CD4-positive, CD25-positive, alpha-beta regulatory T cell (primary cell): ENCODE measurements at regions not wholly inside any gene's neighbourhood (a gene's known extent, or its start where the extent isn't known, plus 50 kb on each side); places are given as distances from the start of the nearest gene placed in this dataset.

Source experiments
- ATAC-seq, 2 donors: fragments of 150-1000 bp; cut with Tn5 transposase; one replicate each; pipeline ENCODE4 v1.10.0; 2021; ENCODE audit warnings: low read depth in 2 of 2, moderate number of reproducible peaks in 2 of 2, moderate library complexity in 1 of 2
- DNase-seq, 3 donors: peaks; one replicate each; pipeline versions ENCODE4 v3.0.0 to v3.0.0-alpha.2; 2012 to 2022; ENCODE audit warnings: mixed read lengths in 1 of 3
- H3K27ac ChIP-seq: one replicate; pipeline ENCODE4 v1.7.0; 2013; ENCODE audit warnings: mild to moderate bottlenecking, low read length; ENCODE audit not compliant: insufficient read depth, poor library complexity, severe bottlenecking
- H3K27me3 ChIP-seq: one replicate; pipeline ENCODE4 v1.7.0; 2013; ENCODE audit warnings: low read length; ENCODE audit not compliant: control insufficient read depth, insufficient read depth
- H3K36me3 ChIP-seq: one replicate; pipeline ENCODE4 v1.7.0; 2013; ENCODE audit warnings: mild to moderate bottlenecking, low read length, moderate library complexity; ENCODE audit not compliant: control insufficient read depth, insufficient read depth
- H3K4me1 ChIP-seq: 2 replicates; pipeline ENCODE4 v1.7.0; 2013; ENCODE audit warnings: mild to moderate bottlenecking, low read length; ENCODE audit not compliant: insufficient read depth, control insufficient read depth, poor library complexity, severe bottlenecking
- H3K4me3 ChIP-seq: one replicate; pipeline ENCODE4 v1.7.0; 2013; ENCODE audit warnings: low read depth, mild to moderate bottlenecking, low read length, moderate library complexity
- H3K9me3 ChIP-seq, 2 experiments: 1 replicate in 1 of 2; 2 replicates in 1 of 2; pipeline ENCODE4 v1.7.0; 2013; ENCODE audit warnings: low read length in 2 of 2, mild to moderate bottlenecking in 1 of 2, moderate library complexity in 1 of 2; ENCODE audit not compliant: control insufficient read depth in 2 of 2
- H3K27ac Mint-ChIP-seq, 3 donors: one replicate each; pipeline ENCODE4 v1.8.0; 2020 to 2022; ENCODE audit warnings: mild to moderate bottlenecking in 3 of 3, mixed read lengths in 3 of 3, moderate library complexity in 2 of 3
- H3K27me3 Mint-ChIP-seq: one replicate; pipeline ENCODE4 v1.8.0; 2022; ENCODE audit warnings: mild to moderate bottlenecking, mixed read lengths
- H3K36me3 Mint-ChIP-seq: one replicate; pipeline ENCODE4 v1.8.0; 2020; ENCODE audit warnings: mixed read lengths
- H3K4me1 Mint-ChIP-seq, 4 donors: one replicate each; pipeline ENCODE4 v1.8.0; 2020 to 2022; ENCODE audit warnings: mixed read lengths in 4 of 4, mild to moderate bottlenecking in 1 of 4
- H3K4me3 Mint-ChIP-seq, 4 donors: one replicate each; pipeline ENCODE4 v1.8.0; 2020 to 2022; ENCODE audit warnings: mild to moderate bottlenecking in 4 of 4, mixed read lengths in 4 of 4, moderate library complexity in 3 of 4
- H3K9me3 Mint-ChIP-seq, 7 donors: one replicate each; pipeline ENCODE4 v1.8.0; 2020 to 2022; ENCODE audit warnings: mixed read lengths in 7 of 7, mild to moderate bottlenecking in 3 of 7, moderate library complexity in 2 of 7

- no peak overlapping the region for H3K27ac Mint-ChIP-seq
- H3K4me3 Mint-ChIP-seq = no peak overlapping the region
- H3K9me3 Mint-ChIP-seq = peaks cover 0 to 4% (median 0%) of the 10 kb centered on the region in 7 donors
- no peak overlapping the region for H3K4me3 ChIP-seq
- H3K9me3 ChIP-seq = no peaks in the 10 kb centered on the region
- no peaks in the 10 kb centered on the region for H3K4me1 Mint-ChIP-seq
- no peak overlapping the region for H3K27ac ChIP-seq
- no peaks in the 10 kb centered on the region for H3K36me3 ChIP-seq
- no peak for DNase-seq
- no peaks in the 10 kb centered on the region for H3K36me3 Mint-ChIP-seq
- no peaks in the 10 kb centered on the region for H3K4me1 ChIP-seq
- no peaks in the 10 kb centered on the region for H3K27me3 ChIP-seq
- no peaks in the 10 kb centered on the region for H3K27me3 Mint-ChIP-seq
- no peak for ATAC-seq
Observed at GRCh38 chr2:145563741-145564615, 1044.1 kb upstream of the ZEB2 start.

- no peaks in the 10 kb centered on the region for H3K4me1 ChIP-seq
- H3K36me3 ChIP-seq = no peaks in the 10 kb centered on the region
- ATAC-seq (no peak), DNase-seq (no peak)
- no peak overlapping the region for H3K4me3 ChIP-seq
- no peak overlapping the region for H3K27ac ChIP-seq
- no peaks in the 10 kb centered on the region for H3K9me3 ChIP-seq
- no peak overlapping the region for H3K4me3 Mint-ChIP-seq
- H3K27me3 ChIP-seq = no peaks in the 10 kb centered on the region
- no peaks in the 10 kb centered on the region for H3K36me3 Mint-ChIP-seq
- no peaks in the 10 kb centered on the region for H3K27me3 Mint-ChIP-seq
- H3K4me1 Mint-ChIP-seq = no peaks in the 10 kb centered on the region
- peaks cover 0 to 2% (median 0%) of the 10 kb centered on the region in 7 donors for H3K9me3 Mint-ChIP-seq
- no peak overlapping the region for H3K27ac Mint-ChIP-seq
Observed at GRCh38 chr2:145561152-145561551, 1041.2 kb upstream of the ZEB2 start.

- no peaks in the 10 kb centered on the region for H3K4me1 Mint-ChIP-seq
- H3K27ac Mint-ChIP-seq = no peak overlapping the region
- no peaks in the 10 kb centered on the region for H3K9me3 ChIP-seq
- no peak overlapping the region for H3K4me3 Mint-ChIP-seq
- H3K27me3 Mint-ChIP-seq = no peaks in the 10 kb centered on the region
- H3K36me3 ChIP-seq = no peaks in the 10 kb centered on the region
- H3K4me1 ChIP-seq = no peaks in the 10 kb centered on the region
- DNase-seq (no peak), ATAC-seq (no peak)
- H3K27ac ChIP-seq = no peak overlapping the region
- H3K4me3 ChIP-seq = no peak overlapping the region
- no peaks in the 10 kb centered on the region for H3K27me3 ChIP-seq
- peaks cover 0 to 2% (median 0%) of the 10 kb centered on the region in 7 donors for H3K9me3 Mint-ChIP-seq
- H3K36me3 Mint-ChIP-seq = no peaks in the 10 kb centered on the region
Observed at GRCh38 chr2:145558617-145559350, 1038.9 kb upstream of the ZEB2 start.

GRCh38 chr2:145555360-145555759 is 1035.4 kb upstream of the ZEB2 start:
- H3K36me3 Mint-ChIP-seq = no peaks in the 10 kb centered on the region

GRCh38 chr2:145551686-145552085 is 1031.8 kb upstream of the ZEB2 start:
- H3K36me3 ChIP-seq = no peaks in the 10 kb centered on the region
- Mint-ChIP-seq H3K4me3 (no peak overlapping the region), H3K9me3 (peaks cover 0 to 4% (median 0%) of the 10 kb centered on the region in 7 donors), H3K4me1 (no peaks in the 10 kb centered on the region), H3K27me3 (no peaks in the 10 kb centered on the region), H3K36me3 (no peaks in the 10 kb centered on the region), H3K27ac (no peak overlapping the region)
- no peaks in the 10 kb centered on the region for H3K4me1 ChIP-seq
- DNase-seq (no peak), ATAC-seq (no peak)
- no peak overlapping the region for H3K27ac ChIP-seq
- no peak overlapping the region for H3K4me3 ChIP-seq
- H3K27me3 ChIP-seq = no peaks in the 10 kb centered on the region
- H3K9me3 ChIP-seq = no peaks in the 10 kb centered on the region

More at GRCh38 chr2:145555360-145555759, 1035.4 kb upstream of the ZEB2 start:
- DNase-seq (no peak), ATAC-seq (no peak)
- Mint-ChIP-seq H3K27me3 (no peaks in the 10 kb centered on the region), H3K4me1 (no peaks in the 10 kb centered on the region), H3K27ac (no peak overlapping the region), H3K4me3 (no peak overlapping the region), H3K9me3 (peaks cover 0 to 2% (median 0%) of the 10 kb centered on the region in 7 donors)
- Histone ChIP-seq H3K36me3 (no peaks in the 10 kb centered on the region), H3K9me3 (no peaks in the 10 kb centered on the region), H3K27me3 (no peaks in the 10 kb centered on the region), H3K27ac (no peak overlapping the region), H3K4me3 (no peak overlapping the region), H3K4me1 (no peaks in the 10 kb centered on the region)

- no peaks in the 10 kb centered on the region for H3K36me3 Mint-ChIP-seq
- DNase-seq = no peak
- Histone ChIP-seq H3K27me3 (no peaks in the 10 kb centered on the region), H3K27ac (no peak overlapping the region), H3K36me3 (no peaks in the 10 kb centered on the region), H3K4me1 (no peaks in the 10 kb centered on the region), H3K4me3 (no peak overlapping the region), H3K9me3 (no peaks in the 10 kb centered on the region)
- no peaks in the 10 kb centered on the region for H3K27me3 Mint-ChIP-seq
- peaks cover 0 to 8% (median 1%) of the 10 kb centered on the region in 7 donors for H3K9me3 Mint-ChIP-seq
- ATAC-seq = no peak
- H3K4me3 Mint-ChIP-seq = no peak overlapping the region
- H3K4me1 Mint-ChIP-seq = no peaks in the 10 kb centered on the region
- H3K27ac Mint-ChIP-seq = no peak overlapping the region
Observed at GRCh38 chr2:145548479-145548878, 1028.6 kb upstream of the ZEB2 start.

GRCh38 chr2:145547620-145548019 is 1027.7 kb upstream of the ZEB2 start:
- H3K4me3 Mint-ChIP-seq = no peak overlapping the region
- Histone ChIP-seq H3K4me3 (no peak overlapping the region), H3K4me1 (no peaks in the 10 kb centered on the region), H3K9me3 (no peaks in the 10 kb centered on the region), H3K27ac (no peak overlapping the region), H3K36me3 (no peaks in the 10 kb centered on the region), H3K27me3 (no peaks in the 10 kb centered on the region)
- peaks cover 0 to 8% (median 1%) of the 10 kb centered on the region in 7 donors for H3K9me3 Mint-ChIP-seq
- no peak for ATAC-seq
- H3K27me3 Mint-ChIP-seq = no peaks in the 10 kb centered on the region
- no peak for DNase-seq
- H3K27ac Mint-ChIP-seq = no peak overlapping the region
- no peaks in the 10 kb centered on the region for H3K4me1 Mint-ChIP-seq
- H3K36me3 Mint-ChIP-seq = no peaks in the 10 kb centered on the region
